Lung (tissue), 11 donors: ENCODE measurements at regions not wholly inside any gene's neighbourhood (a gene's known extent, or its start where the extent isn't known, plus 50 kb on each side); places are given as distances from the start of the nearest gene placed in this dataset.

Experiments used
- ATAC-seq: fragments of 200-7000 bp; cut with Tn5 transposase; one replicate; pipeline ENCODE4 v1.9.1; 2020; ENCODE audit warnings: moderate number of reproducible peaks; ENCODE audit not compliant: insufficient read depth, low FRiP score
- DNase-seq, 3 donors: peaks; one replicate each; pipeline ENCODE4 v3.0.0-alpha.2; 2013 to 2017
- H3K27ac ChIP-seq, 2 donors: one replicate each; pipeline ENCODE4 v1.5.1; 2013; ENCODE audit warnings: mild to moderate bottlenecking in 2 of 2, moderate library complexity in 2 of 2, control low read depth in 1 of 2, inconsistent platforms in 1 of 2, low read depth in 1 of 2, low read length in 1 of 2
- H3K27me3 ChIP-seq, 3 donors: one replicate each; pipeline ENCODE4 v1.5.1; 2013; ENCODE audit warnings: low read length in 2 of 3; ENCODE audit not compliant: control insufficient read depth in 3 of 3, insufficient read depth in 3 of 3
- H3K36me3 ChIP-seq, 4 donors: one replicate each; pipeline ENCODE4 v1.5.1; 2013; ENCODE audit warnings: low read length in 4 of 4, mild to moderate bottlenecking in 1 of 4, moderate library complexity in 1 of 4; ENCODE audit not compliant: control insufficient read depth in 4 of 4, insufficient read depth in 4 of 4
- H3K4me1 ChIP-seq, 5 donors: one replicate each; pipeline ENCODE4 v1.5.1; 2013; ENCODE audit warnings: low read length in 5 of 5, mild to moderate bottlenecking in 2 of 5, moderate library complexity in 1 of 5; ENCODE audit not compliant: control insufficient read depth in 5 of 5, insufficient read depth in 5 of 5
- H3K4me3 ChIP-seq: one replicate; pipeline ENCODE4 v1.5.1; 2013; ENCODE audit warnings: mild to moderate bottlenecking, control low read depth, moderate library complexity
- H3K9ac ChIP-seq, 2 donors: one replicate each; pipeline ENCODE4 v1.5.1; 2013; ENCODE audit warnings: low read length in 2 of 2, control low read depth in 1 of 2; ENCODE audit not compliant: insufficient read depth in 1 of 2
- H3K9me3 ChIP-seq, 4 donors: one replicate each; pipeline ENCODE4 v1.5.1; 2013; ENCODE audit warnings: low read length in 3 of 4, mild to moderate bottlenecking in 1 of 4, moderate library complexity in 1 of 4; ENCODE audit not compliant: control insufficient read depth in 4 of 4, insufficient read depth in 3 of 4
- CTCF ChIP-seq: IDR thresholded peaks from 2 replicates; pipeline ENCODE4 v1.5.1; 2012; ENCODE audit warnings: mild to moderate bottlenecking; ENCODE audit errors: control extremely low read depth, extremely low read depth
- WGBS, 2 donors: extraction: QIAGEN DNeasy Blood & Tissue Kit; methylation state at CpG; one replicate each; pipeline ENCODE4 v1.1.7; 2013; 5-methylcytosine and 5-hydroxymethylcytosine counted together
- donor health status: control.
- donor health status: control.
- donor health status: Bipolar disorder and iron deficiency.
- donor health status: healthy.
- donor health status: DM: yes; HTN: yes; CAD: no.

GRCh38 chr15:37856109-37856508, 78.3 kb upstream of the TMCO5A start:
- Histone ChIP-seq H3K4me1 (no peaks in the 10 kb centered on the region), H3K9me3 (no peaks in the 10 kb centered on the region), H3K4me3 (no peak overlapping the region), H3K27me3 (no peaks in the 10 kb centered on the region), H3K27ac (no peak overlapping the region), H3K9ac (no peak overlapping the region), H3K36me3 (no peaks in the 10 kb centered on the region)
- whole genome bisulfite sequencing, 2 donors, result 89 to 91% methylated on average over 5 of the region's 5 CpGs
- no peak for DNase-seq
- TF ChIP-seq CTCF, result no peak
- no peak for ATAC-seq

GRCh38 chr15:37860896-37861295, 73.5 kb upstream of the TMCO5A start:
- 92 to 96% methylated on average over 2 of the region's 2 CpGs for WGBS, 2 donors

GRCh38 chr15:37865687-37866086, 68.8 kb upstream of the TMCO5A start:
- ATAC-seq, result no peak
- Histone ChIP-seq H3K4me3 (no peak overlapping the region), H3K27ac (no peak overlapping the region), H3K27me3 (peaks cover 0 to 4% (median 0%) of the 10 kb centered on the region in 3 donors), H3K9ac (no peak overlapping the region), H3K9me3 (no peaks in the 10 kb centered on the region), H3K4me1 (no peaks in the 10 kb centered on the region), H3K36me3 (no peaks in the 10 kb centered on the region)
- 88 to 97% methylated on average over 1 of the region's 1 CpG for WGBS, 2 donors
- TF ChIP-seq CTCF, result no peak
- DNase-seq, result no peak

More at GRCh38 chr15:37860896-37861295, 73.5 kb upstream of the TMCO5A start:
- Histone ChIP-seq H3K36me3 (no peaks in the 10 kb centered on the region), H3K27me3 (peaks cover 0 to 2% (median 0%) of the 10 kb centered on the region in 3 donors), H3K27ac (no peak overlapping the region), H3K9ac (no peak overlapping the region), H3K9me3 (no peaks in the 10 kb centered on the region), H3K4me3 (no peak overlapping the region), H3K4me1 (no peaks in the 10 kb centered on the region)
- DNase-seq, result no peak
- TF ChIP-seq CTCF, result no peak
- ATAC-seq, result no peak

GRCh38 chr15:37870711-37871110, 63.7 kb upstream of the TMCO5A start:
- no peak for ATAC-seq
- DNase-seq, result no peak
- TF ChIP-seq CTCF, result no peak
- no peaks in the 10 kb centered on the region for H3K36me3 ChIP-seq
- H3K27me3 ChIP-seq, result peaks cover 0 to 2% (median 0%) of the 10 kb centered on the region in 3 donors
- no peak overlapping the region for H3K27ac ChIP-seq
- H3K9me3 ChIP-seq, result no peaks in the 10 kb centered on the region
- H3K4me3 ChIP-seq, result no peak overlapping the region
- H3K9ac ChIP-seq, result no peak overlapping the region
- H3K4me1 ChIP-seq, result peaks cover 0 to 13% (median 0%) of the 10 kb centered on the region in 5 donors
